H9 (cell line): ENCODE measurements at regions not wholly inside any gene's neighbourhood (a gene's known extent, or its start where the extent isn't known, plus 50 kb on each side); places are given as distances from the start of the nearest gene placed in this dataset.

Experiments used
- DNase-seq: peaks from one replicate; pipeline ENCODE4 v3.0.0-alpha.2; 2017
- H2AFZ ChIP-seq: one replicate; pipeline ENCODE4 v1.6.1; 2013; ENCODE audit warnings: mild to moderate bottlenecking, low read length, control low read depth, moderate library complexity
- H2AK5ac ChIP-seq: 2 replicates; pipeline ENCODE4 v1.6.1; 2013; ENCODE audit warnings: low read length, control low read depth, mixed read lengths; ENCODE audit not compliant: insufficient read length
- H2BK120ac ChIP-seq: one replicate; pipeline ENCODE4 v1.6.1; 2013; ENCODE audit warnings: low read depth, mild to moderate bottlenecking, low read length, control low read depth, inconsistent platforms; ENCODE audit not compliant: poor library complexity, severe bottlenecking
- H2BK12ac ChIP-seq: 2 replicates; pipeline ENCODE4 v1.6.1; 2013; ENCODE audit warnings: low read length, control low read depth, mixed read lengths, low read depth; ENCODE audit not compliant: insufficient read length
- H2BK15ac ChIP-seq: 2 replicates; pipeline ENCODE4 v1.6.1; 2013; ENCODE audit warnings: low read depth, low read length, control low read depth
- H2BK20ac ChIP-seq: one replicate; pipeline ENCODE4 v1.6.1; 2013; ENCODE audit warnings: low read depth, mild to moderate bottlenecking, low read length, control low read depth, inconsistent platforms; ENCODE audit not compliant: poor library complexity, severe bottlenecking
- H2BK5ac ChIP-seq: 2 replicates; pipeline ENCODE4 v1.6.1; 2013; ENCODE audit warnings: low read length, control low read depth, mixed read lengths; ENCODE audit not compliant: insufficient read length
- H3K14ac ChIP-seq: 2 replicates; pipeline ENCODE4 v1.6.1; 2013; ENCODE audit warnings: low read length, control low read depth; ENCODE audit not compliant: insufficient read depth
- H3K18ac ChIP-seq: 2 replicates; pipeline ENCODE4 v1.6.1; 2013; ENCODE audit warnings: low read depth, mild to moderate bottlenecking, mixed read lengths, low read length, control low read depth; ENCODE audit not compliant: insufficient read length
- H3K23ac ChIP-seq: 2 replicates; pipeline ENCODE4 v1.6.1; 2013; ENCODE audit warnings: low read length, control low read depth, mixed read lengths, low read depth; ENCODE audit not compliant: insufficient read length
- H3K23me2 ChIP-seq: 2 replicates; pipeline ENCODE4 v1.6.1; 2013; ENCODE audit warnings: low read depth, mild to moderate bottlenecking, mixed read lengths, low read length, control low read depth; ENCODE audit not compliant: insufficient read length, poor library complexity, severe bottlenecking
- H3K27ac ChIP-seq: 2 replicates; pipeline ENCODE4 v1.5.1; 2013; ENCODE audit warnings: low read length, control low read depth, mixed read lengths, low read depth; ENCODE audit not compliant: insufficient read length
- H3K27me3 ChIP-seq: 2 replicates; pipeline ENCODE4 v1.6.1; 2013; ENCODE audit warnings: low read length, control low read depth, inconsistent platforms; ENCODE audit not compliant: insufficient read depth
- H3K4ac ChIP-seq: 2 replicates; pipeline ENCODE4 v1.6.1; 2013; ENCODE audit warnings: low read depth, mild to moderate bottlenecking, control low read depth, inconsistent platforms, low read length, moderate library complexity
- H3K4me1 ChIP-seq: 2 replicates; pipeline ENCODE4 v1.6.1; 2013; ENCODE audit warnings: low read length, control low read depth, inconsistent platforms; ENCODE audit not compliant: insufficient read depth
- H3K4me2 ChIP-seq: 2 replicates; pipeline ENCODE4 v1.6.1; 2013; ENCODE audit warnings: low read length, control low read depth, mixed read lengths; ENCODE audit not compliant: insufficient read length, insufficient read depth
- H3K56ac ChIP-seq: 2 replicates; pipeline ENCODE4 v1.6.1; 2013; ENCODE audit warnings: low read depth, mild to moderate bottlenecking, mixed read lengths, low read length, control low read depth; ENCODE audit not compliant: insufficient read length
- H3K79me1 ChIP-seq: 2 replicates; pipeline ENCODE4 v1.6.1; 2013; ENCODE audit warnings: low read depth, mild to moderate bottlenecking, moderate library complexity, low read length, control low read depth, inconsistent platforms; ENCODE audit not compliant: insufficient read depth, poor library complexity, severe bottlenecking
- H3K79me2 ChIP-seq: 2 replicates; pipeline ENCODE4 v1.6.1; 2013; ENCODE audit warnings: low read length, control low read depth, inconsistent platforms; ENCODE audit not compliant: insufficient read depth
- H3K9ac ChIP-seq: 2 replicates; pipeline ENCODE4 v1.6.1; 2013; ENCODE audit warnings: low read length, control low read depth, mixed read lengths; ENCODE audit not compliant: insufficient read length; ENCODE audit errors: extremely low read depth
- H3K9me3 ChIP-seq: one replicate; pipeline ENCODE4 v1.6.1; 2013; ENCODE audit warnings: low read depth, low read length, inconsistent platforms; ENCODE audit not compliant: control insufficient read depth
- H3T11ph ChIP-seq: one replicate; pipeline ENCODE4 v1.6.1; 2013; ENCODE audit warnings: mild to moderate bottlenecking, low read length, control low read depth, inconsistent platforms
- H4K20me1 ChIP-seq: one replicate; pipeline ENCODE4 v1.6.1; 2013; ENCODE audit not compliant: control insufficient read depth, insufficient read length, insufficient read depth
- H4K5ac ChIP-seq: 2 replicates; pipeline ENCODE4 v1.6.1; 2013; ENCODE audit warnings: low read depth, mild to moderate bottlenecking, mixed read lengths, low read length, control low read depth; ENCODE audit not compliant: insufficient read length
- H4K8ac ChIP-seq: replicated peaks from 2 replicates; pipeline ENCODE4 v1.6.1; 2013; ENCODE audit warnings: low read length, control low read depth, mixed read lengths, low read depth; ENCODE audit not compliant: insufficient read length
- H4K91ac ChIP-seq: 2 replicates; pipeline ENCODE4 v1.6.1; 2013; ENCODE audit warnings: low read depth, mild to moderate bottlenecking, moderate library complexity, mixed read lengths, low read length, control low read depth; ENCODE audit not compliant: insufficient read length
- H3K27ac Mint-ChIP-seq, 3 experiments: 2 replicates in 2 of 3; 3 replicates in 1 of 3; pipeline ENCODE4 v1.8.0; 2020 to 2021; ENCODE audit warnings: mixed read lengths in 3 of 3, mild to moderate bottlenecking in 1 of 3, moderate library complexity in 1 of 3
- H3K27me3 Mint-ChIP-seq: 2 replicates; pipeline ENCODE4 v1.8.0; 2021; ENCODE audit warnings: low read depth, mild to moderate bottlenecking, moderate library complexity, mixed read lengths
- H3K36me3 Mint-ChIP-seq, 3 experiments: 2 replicates in 2 of 3; 3 replicates in 1 of 3; pipeline ENCODE4 v1.8.0; 2020 to 2021; ENCODE audit warnings: low read depth in 3 of 3, mixed read lengths in 3 of 3; ENCODE audit not compliant: insufficient read depth in 1 of 3
- H3K4me1 Mint-ChIP-seq, 2 experiments: 2 replicates each; pipeline ENCODE4 v1.8.0; 2020; ENCODE audit warnings: mixed read lengths in 2 of 2
- H3K4me3 Mint-ChIP-seq, 2 experiments: 2 replicates in 1 of 2; 3 replicates in 1 of 2; pipeline ENCODE4 v1.8.0; 2020 to 2021; ENCODE audit warnings: mild to moderate bottlenecking in 2 of 2, mixed read lengths in 2 of 2, moderate library complexity in 1 of 2
- H3K9me3 Mint-ChIP-seq, 2 experiments: 2 replicates in 1 of 2; 3 replicates in 1 of 2; pipeline ENCODE4 v1.8.0; 2020; ENCODE audit warnings: mild to moderate bottlenecking in 2 of 2, mixed read lengths in 2 of 2, moderate library complexity in 1 of 2
- CTCF ChIP-seq: fragments of 200-600 bp; sonication (generic); conservative IDR thresholded peaks from 3 replicates; pipeline ENCODE4 v1.8.0; 2021; ENCODE audit warnings: antibody characterized with exemption, mild to moderate bottlenecking
- WGBS: extraction: QIAGEN DNeasy Blood & Tissue Kit; methylation state at CpG from one replicate; pipeline ENCODE4 v1.1.7; 2013; ENCODE audit warnings: missing lambda C conversion rate, low lambda C conversion rate, mixed read lengths; ENCODE audit not compliant: insufficient read length; ENCODE audit errors: extremely low coverage; 5-methylcytosine and 5-hydroxymethylcytosine counted together

DNA sequence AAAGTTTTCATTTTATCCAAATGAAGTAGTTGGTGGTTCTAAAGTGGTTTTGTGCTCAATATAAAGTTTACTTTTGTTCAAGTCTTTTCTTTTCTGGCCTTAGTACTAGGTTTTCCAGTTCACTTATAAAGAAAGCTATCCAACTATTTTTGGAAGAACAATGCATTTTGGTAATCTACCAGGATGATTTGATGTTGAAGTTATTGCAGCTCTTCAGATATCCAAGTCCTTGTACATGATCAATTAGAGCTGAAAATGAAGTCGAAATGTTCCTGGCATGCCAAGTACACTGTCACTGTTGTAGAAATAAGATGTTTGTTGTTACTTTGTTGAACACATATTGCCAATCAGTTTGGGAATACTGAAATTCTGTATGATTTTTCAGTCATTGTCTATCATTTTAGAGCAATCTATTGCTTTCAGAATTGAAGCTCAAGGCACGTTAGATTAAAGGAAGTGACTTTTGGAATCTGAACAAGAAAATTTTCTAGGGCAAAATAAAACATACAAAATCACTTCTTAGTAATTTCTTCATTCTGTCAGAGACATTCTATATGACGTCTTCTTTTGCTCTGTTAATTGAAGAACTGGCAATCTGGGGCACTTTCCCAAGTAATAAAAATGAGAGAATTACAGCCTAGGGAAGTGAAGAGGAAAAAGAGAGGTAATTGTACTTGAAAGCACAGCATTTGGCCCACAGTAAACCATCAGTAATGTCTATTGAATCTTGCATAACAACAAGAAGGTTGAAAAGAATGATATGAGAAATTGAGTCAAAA lies 232.3 kb downstream of the MREG start:
- H3K36me3 Mint-ChIP-seq = no peaks in the 10 kb centered on the region
- Histone ChIP-seq H3K79me1 (no peaks in the 10 kb centered on the region), H2BK20ac (no peak overlapping the region), H3K4me1 (no peaks in the 10 kb centered on the region), H2BK12ac (no peak overlapping the region), H4K5ac (no peak overlapping the region), H3K79me2 (no peaks in the 10 kb centered on the region), H3T11ph (no peak overlapping the region), H2BK15ac (no peak overlapping the region), H3K23ac (no peak overlapping the region), H3K18ac (no peak overlapping the region), H4K20me1 (no peaks in the 10 kb centered on the region), H3K23me2 (no peaks in the 10 kb centered on the region), H3K27ac (no peak overlapping the region), H2BK120ac (no peak overlapping the region), H3K4me2 (no peak overlapping the region), H4K91ac (no peak overlapping the region), H3K4ac (no peak overlapping the region), H3K9me3 (no peaks in the 10 kb centered on the region), H3K9ac (no peak overlapping the region), H3K14ac (no peak overlapping the region), H2AFZ (no peak overlapping the region), H3K27me3 (no peaks in the 10 kb centered on the region), H4K8ac (no peak overlapping the region), H2AK5ac (no peak overlapping the region), H2BK5ac (no peak overlapping the region), H3K56ac (no peak overlapping the region)
- TF ChIP-seq CTCF = no peak
- no CpG with 5 or more reads among the region's 3 CpGs for WGBS
- peaks cover 5 to 18% of the 10 kb centered on the region in 2 experiments; a peak in 3 of 4 replicates for H3K4me1 Mint-ChIP-seq
- no peak overlapping the region for H3K4me3 Mint-ChIP-seq
- H3K27ac Mint-ChIP-seq = no peak overlapping the region
- H3K27me3 Mint-ChIP-seq = no peaks in the 10 kb centered on the region
- DNase-seq = no peak
- H3K9me3 Mint-ChIP-seq = no peaks in the 10 kb centered on the region
